HuH-7 (cell line): ENCODE measurements at regions not wholly inside any gene's neighbourhood (a gene's known extent, or its start where the extent isn't known, plus 50 kb on each side); places are given as distances from the start of the nearest gene placed in this dataset.
"Not testable (repeated sequence)": the region's sequence is repeated elsewhere in the genome, so short reads cannot be mapped to it uniquely, and the experiment has no call there.

Experiments used
- DNase-seq: peaks from one replicate; pipeline ENCODE4 v3.0.0; 2011; ENCODE audit warnings: low spot score

- no peak for DNase-seq
Observed at GRCh38 chr6:137545073-137545472, 50.9 kb upstream of the OLIG3 start.

- DNase-seq = no peak
Observed at GRCh38 chr6:137547186-137547585, 53.0 kb upstream of the OLIG3 start.

GRCh38 chr6:137547601-137548000 lies 53.4 kb upstream of the OLIG3 start:
- no peak for DNase-seq

GRCh38 chr6:137549106-137549505 lies 54.9 kb upstream of the OLIG3 start:
- DNase-seq = no peak

GRCh38 chr6:137550535-137550934 lies 56.3 kb upstream of the OLIG3 start:
- no peak for DNase-seq

GRCh38 chr6:137552146-137552545 lies 58.0 kb upstream of the OLIG3 start:
- no peak for DNase-seq

- peak; percentile 43 for DNase-seq
Observed at GRCh38 chr6:137552809-137553208, 58.6 kb upstream of the OLIG3 start.

- DNase-seq = not testable (repeated sequence)
Observed at GRCh38 chr6:137559521-137560183, 65.5 kb upstream of the OLIG3 start.

- no peak for DNase-seq
Observed at GRCh38 chr6:137560184-137560563, 66.0 kb upstream of the OLIG3 start.

GRCh38 chr6:137568067-137568466 lies 73.9 kb upstream of the OLIG3 start:
- DNase-seq = no peak

- DNase-seq = no peak
Observed at GRCh38 chr6:137570393-137570792, 76.2 kb upstream of the OLIG3 start.

GRCh38 chr6:137571854-137572253 lies 77.7 kb upstream of the OLIG3 start:
- peak; percentile 36 for DNase-seq

- no peak for DNase-seq
Observed at GRCh38 chr6:137573739-137574138, 79.5 kb upstream of the OLIG3 start.

- DNase-seq = no peak
Observed at GRCh38 chr6:137579612-137580011, 85.4 kb upstream of the OLIG3 start.

- DNase-seq = no peak
Observed at GRCh38 chr6:137581019-137581707, 87.0 kb upstream of the OLIG3 start.

- DNase-seq = not testable (repeated sequence)
Observed at GRCh38 chr6:137583519-137583918, 89.3 kb upstream of the OLIG3 start.

- DNase-seq = peak; percentile 18
Observed at GRCh38 chr6:137588472-137588871, 94.3 kb upstream of the OLIG3 start.

- peak; percentile 56 for DNase-seq
Observed at GRCh38 chr6:137589067-137589848, 95.1 kb upstream of the OLIG3 start.

GRCh38 chr6:137590684-137591083 lies 96.5 kb upstream of the OLIG3 start:
- no peak for DNase-seq

GRCh38 chr6:137601471-137601870 lies 107.3 kb upstream of the OLIG3 start:
- no peak for DNase-seq

GRCh38 chr6:137602313-137603197 lies 108.4 kb upstream of the OLIG3 start:
- no peak for DNase-seq

GRCh38 chr6:137610702-137611101 lies 116.5 kb upstream of the OLIG3 start:
- no peak for DNase-seq
